HEK293T (cell line): ENCODE measurements at regions not wholly inside any gene's neighbourhood (a gene's known extent, or its start where the extent isn't known, plus 50 kb on each side); places are given as distances from the start of the nearest gene placed in this dataset.

ENCODE experiments used
- CTCF ChIA-PET: fragments of 350-600 bp; formaldehyde crosslinking; extraction: SDS; loops from one replicate; lab custom pipeline; 2021; ENCODE audit warnings: antibody characterized with exemption, inconsistent platforms; lab: Yijun Ruan, JAX
- POLR2A ChIA-PET: fragments of 350-600 bp; formaldehyde crosslinking; extraction: SDS; loops from one replicate; lab custom pipeline; 2020; ENCODE audit warnings: antibody characterized with exemption, inconsistent platforms; lab: Yijun Ruan, JAX
- DNase-seq: peaks from one replicate; pipeline ENCODE4 v3.0.0; 2012; ENCODE audit warnings: mixed read lengths; ENCODE audit errors: extremely low spot score
- ARNT ChIP-seq: fragments of 450-650 bp; IDR thresholded peaks from 2 replicates; pipeline ENCODE4 v1.6.1; 2017; ENCODE audit warnings: mild to moderate bottlenecking
- BHLHE40 ChIP-seq: fragments of 450-650 bp; IDR thresholded peaks from 2 replicates; pipeline ENCODE4 v1.6.1; 2016; ENCODE audit warnings: mild to moderate bottlenecking, moderate library complexity, borderline replicate concordance
- CTBP1 ChIP-seq: fragments of 450-650 bp; IDR thresholded peaks from 2 replicates; pipeline ENCODE4 v1.6.1; 2016; ENCODE audit warnings: borderline replicate concordance
- ELF4 ChIP-seq: fragments of 450-650 bp; IDR thresholded peaks from 2 replicates; pipeline ENCODE4 v1.6.1; 2017; ENCODE audit warnings: antibody characterized with exemption
- FOXA1 ChIP-seq: fragments of 450-650 bp; IDR thresholded peaks from 2 replicates; pipeline ENCODE4 v1.6.1; 2016; ENCODE audit warnings: mild to moderate bottlenecking
- FOXK2 ChIP-seq: fragments of 450-650 bp; IDR thresholded peaks from 2 replicates; pipeline ENCODE4 v1.6.1; 2016; ENCODE audit warnings: mild to moderate bottlenecking
- FOXM1 ChIP-seq: fragments of 450-650 bp; IDR thresholded peaks from 2 replicates; pipeline ENCODE4 v1.6.1; 2017; ENCODE audit warnings: mild to moderate bottlenecking, borderline replicate concordance
- HDGF ChIP-seq: fragments of 450-650 bp; IDR thresholded peaks from 2 replicates; pipeline ENCODE4 v1.6.1; 2017; ENCODE audit warnings: antibody characterized with exemption, borderline replicate concordance
- L3MBTL2 ChIP-seq: fragments of 450-650 bp; conservative IDR thresholded peaks from 2 replicates; pipeline ENCODE4 v1.6.1; 2016; ENCODE audit warnings: mild to moderate bottlenecking
- LEF1 ChIP-seq: fragments of 450-650 bp; IDR thresholded peaks from 2 replicates; pipeline ENCODE4 v1.6.1; 2017; ENCODE audit warnings: mild to moderate bottlenecking, borderline replicate concordance
- NFRKB ChIP-seq: fragments of 450-650 bp; IDR thresholded peaks from 2 replicates; pipeline ENCODE4 v1.6.1; 2016; ENCODE audit warnings: mild to moderate bottlenecking, moderate library complexity
- PKNOX1 ChIP-seq: fragments of 450-650 bp; IDR thresholded peaks from 2 replicates; pipeline ENCODE4 v1.6.1; 2016
- SP1 ChIP-seq: fragments of 450-650 bp; IDR thresholded peaks from 2 replicates; pipeline ENCODE4 v1.6.1; 2017
- SUZ12 ChIP-seq: fragments of 450-650 bp; IDR thresholded peaks from 2 replicates; pipeline ENCODE4 v1.6.1; 2016; ENCODE audit warnings: mild to moderate bottlenecking
- TARDBP ChIP-seq: fragments of 450-650 bp; IDR thresholded peaks from 2 replicates; pipeline ENCODE4 v1.6.1; 2016
- ZNF384 ChIP-seq: fragments of 450-650 bp; IDR thresholded peaks from 2 replicates; pipeline ENCODE4 v1.6.1; 2016

GRCh38 chr18:56373601-56374000 lies 264.8 kb downstream of the TXNL1 start:
- CTCF ChIA-PET = no interaction called here

DNA sequence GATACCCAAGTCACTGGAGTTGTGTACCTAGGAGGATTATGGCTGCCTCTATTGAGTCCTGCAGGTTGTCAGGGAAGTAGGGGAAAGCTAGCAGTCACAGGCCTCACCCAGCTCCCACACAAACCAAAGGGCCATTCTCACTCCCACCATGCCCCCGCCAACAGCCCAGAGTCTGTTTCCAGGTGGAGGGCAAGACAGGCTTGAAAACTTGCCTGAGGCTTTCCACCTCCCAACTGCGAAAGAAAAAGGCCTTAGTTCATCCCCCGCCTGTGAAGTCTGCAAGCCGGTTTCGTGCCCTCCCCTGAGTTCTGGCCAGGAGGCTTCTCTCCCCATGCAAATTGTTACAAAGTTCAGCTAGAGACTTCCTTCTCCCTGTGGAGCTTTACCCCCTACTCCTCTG lies 270.3 kb downstream of the TXNL1 start:
- no peak for DNase-seq
- ChIA-PET CTCF (no interaction called here), POLR2A (no interaction called here)
- TF ChIP-seq ARNT = no peak
- no peak for TF ChIP-seq BHLHE40
- TF ChIP-seq ELF4 = no peak
- no peak for TF ChIP-seq SUZ12
- no peak for TF ChIP-seq ZNF384
- TF ChIP-seq SP1 = no peak
- TF ChIP-seq FOXM1 = no peak

More at GRCh38 chr18:56373601-56374000, 264.8 kb downstream of the TXNL1 start:
- TF ChIP-seq ARNT (no peak), CTBP1 (no peak), LEF1 (no peak), TARDBP (no peak), BHLHE40 (no peak), ELF4 (no peak), FOXM1 (no peak), SUZ12 (no peak), PKNOX1 (no peak), FOXA1 (no peak), SP1 (no peak), NFRKB (no peak)
- no peak for DNase-seq
- POLR2A ChIA-PET = no interaction called here

GRCh38 chr18:56358608-56359280 lies 279.6 kb downstream of the TXNL1 start:
- TF ChIP-seq NFRKB (no peak), CTBP1 (no peak), ZNF384 (no peak), TARDBP (no peak), SP1 (no peak), BHLHE40 (no peak), L3MBTL2 (no peak), FOXA1 (no peak), FOXM1 (no peak), ELF4 (no peak), LEF1 (no peak), FOXK2 (no peak)
- no peak for DNase-seq
- ChIA-PET CTCF (no interaction called here), POLR2A (no interaction called here)

GRCh38 chr18:56353663-56354260 lies 284.6 kb downstream of the TXNL1 start:
- POLR2A ChIA-PET = no interaction called here

GRCh38 chr18:56351911-56352500 lies 286.4 kb downstream of the TXNL1 start:
- ChIA-PET CTCF (no interaction called here), POLR2A (no interaction called here)
- no peak for DNase-seq
- TF ChIP-seq NFRKB (no peak), CTBP1 (no peak), ELF4 (no peak), LEF1 (no peak), ARNT (no peak), FOXK2 (no peak), FOXA1 (no peak), SP1 (no peak), FOXM1 (no peak), SUZ12 (no peak), ZNF384 (no peak), L3MBTL2 (no peak), HDGF (no peak), BHLHE40 (no peak), PKNOX1 (no peak), TARDBP (no peak)

More at GRCh38 chr18:56353663-56354260, 284.6 kb downstream of the TXNL1 start:
- CTCF ChIA-PET = no interaction called here
- DNase-seq = no peak
- TF ChIP-seq ELF4 (no peak), SP1 (no peak), ARNT (no peak), TARDBP (no peak), SUZ12 (no peak), L3MBTL2 (no peak), FOXM1 (no peak), NFRKB (no peak), LEF1 (no peak), CTBP1 (no peak), HDGF (no peak), ZNF384 (no peak), FOXK2 (no peak), FOXA1 (no peak), BHLHE40 (no peak), PKNOX1 (no peak)

- no peak for DNase-seq
- ChIA-PET POLR2A (no interaction called here), CTCF (no interaction called here)
- TF ChIP-seq TARDBP (no peak), SUZ12 (no peak), NFRKB (no peak), LEF1 (no peak), ELF4 (no peak), FOXM1 (no peak), CTBP1 (no peak), FOXK2 (no peak), HDGF (no peak), PKNOX1 (no peak), BHLHE40 (no peak)
These were observed 300.9 kb downstream of the TXNL1 start for GRCh38 chr18:56337507-56337906.
